HS-27A (cell line): ENCODE measurements at regions not wholly inside any gene's neighbourhood (a gene's known extent, or its start where the extent isn't known, plus 50 kb on each side); places are given as distances from the start of the nearest gene placed in this dataset.

Source experiments
- DNase-seq: peaks from one replicate; pipeline ENCODE4 v3.0.0-alpha.2; 2012; ENCODE audit warnings: low read depth, missing footprints

DNA sequence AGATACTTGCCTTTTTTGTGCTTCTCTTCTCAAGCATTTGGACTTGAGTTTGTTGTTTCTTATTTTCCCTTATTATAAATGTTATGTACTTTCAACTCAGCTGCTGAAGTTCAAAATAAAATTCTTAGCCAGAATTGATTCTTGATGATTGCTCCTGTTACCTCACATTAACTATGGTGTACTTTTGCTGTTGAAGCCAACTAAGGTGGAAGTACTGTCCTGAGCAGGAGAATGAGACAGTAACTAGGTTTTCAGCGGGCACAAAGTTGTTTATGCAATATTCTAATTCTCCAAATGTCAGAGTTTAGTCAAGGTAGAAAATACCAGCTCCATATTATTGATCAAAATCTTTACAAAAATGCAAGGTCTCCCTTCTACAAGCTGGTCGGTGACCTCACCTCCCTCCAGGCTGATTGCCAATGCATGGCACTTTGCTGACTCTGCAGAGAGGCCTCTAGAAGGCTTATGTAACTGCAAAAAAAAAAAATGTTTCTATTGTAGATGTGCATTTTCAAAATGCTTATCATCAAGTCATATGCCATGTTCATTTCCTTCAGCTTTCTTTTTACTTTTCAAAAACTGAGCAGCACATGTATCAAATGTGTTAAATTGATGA lies 1783.5 kb upstream of the WWC1 start:
- DNase-seq, result no peak

DNA sequence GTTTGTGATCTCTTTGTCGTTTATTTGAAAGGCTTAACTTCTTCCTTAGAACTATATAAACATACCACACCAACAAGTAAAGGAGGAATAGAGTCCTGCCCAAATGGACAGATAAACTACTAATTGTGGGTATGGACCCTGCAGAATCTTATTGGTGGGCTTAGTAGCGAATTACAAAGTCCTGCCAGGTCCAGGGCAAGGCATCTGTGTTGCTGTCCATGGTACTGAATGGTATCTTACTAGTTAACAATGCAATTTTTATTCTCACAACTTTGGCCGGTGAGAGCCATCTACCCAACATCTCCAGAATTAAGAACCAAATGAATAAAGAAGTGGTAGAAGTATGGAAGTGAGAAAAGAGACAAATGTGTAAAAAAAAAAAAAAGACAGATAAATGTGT lies 1782.4 kb upstream of the WWC1 start:
- no peak for DNase-seq

DNA sequence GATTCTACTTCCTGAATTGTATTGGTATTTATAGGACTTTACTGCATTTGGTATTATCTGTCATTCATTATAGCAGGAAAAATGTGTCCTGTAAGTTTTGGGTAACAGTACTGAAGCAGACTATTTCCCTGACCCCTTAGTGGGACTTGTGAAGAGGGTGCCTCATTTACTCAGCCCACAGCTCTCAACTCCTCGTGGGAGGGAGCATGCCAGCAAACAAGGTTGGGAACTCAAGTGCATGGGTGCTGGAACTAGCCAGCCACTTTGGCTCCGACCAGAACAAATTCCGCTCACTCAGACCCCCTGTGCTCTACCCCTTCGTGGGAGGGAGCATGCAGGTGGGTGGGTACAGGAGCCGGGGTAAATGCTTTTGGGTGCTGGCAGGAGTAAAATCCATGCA lies 1773.5 kb upstream of the WWC1 start:
- DNase-seq, result no peak

DNA sequence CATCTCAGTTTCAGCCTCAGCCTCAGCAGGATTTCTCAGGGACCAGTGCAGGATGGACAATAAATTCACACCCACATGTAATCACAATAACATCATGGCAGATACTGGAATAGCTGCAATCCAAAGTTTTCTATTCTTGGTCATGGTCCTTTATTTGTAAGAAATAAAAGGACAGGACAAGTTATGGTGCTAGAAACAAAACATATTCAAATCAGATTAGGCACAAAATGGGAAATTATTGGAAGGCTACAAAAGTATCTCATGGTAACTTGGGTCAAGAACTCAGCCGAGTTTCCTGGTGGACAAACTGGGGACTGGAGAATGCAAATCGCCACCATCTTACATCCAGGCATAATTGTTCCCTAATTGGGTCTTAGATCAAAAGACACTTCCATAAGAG lies 1768.2 kb upstream of the WWC1 start:
- DNase-seq, result no peak

DNA sequence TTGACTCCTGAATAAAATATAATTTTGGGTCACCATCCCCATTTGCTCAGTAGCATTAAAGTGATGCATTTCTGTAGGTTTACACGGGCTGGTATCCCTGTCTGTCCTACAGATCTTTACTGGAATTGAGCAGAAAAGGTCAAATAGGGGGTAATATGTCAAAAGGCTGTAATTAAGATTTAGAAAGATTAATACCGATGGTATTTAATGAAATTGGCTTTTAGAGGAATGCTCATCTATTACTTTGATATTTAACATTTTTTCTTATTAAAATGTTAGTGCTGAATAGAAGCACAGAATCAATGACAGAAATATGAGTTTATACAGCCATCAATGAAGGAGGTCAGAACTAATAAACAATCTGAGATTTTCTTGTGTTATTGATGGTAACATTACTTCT lies 1762.2 kb upstream of the WWC1 start:
- DNase-seq, result no peak

DNA sequence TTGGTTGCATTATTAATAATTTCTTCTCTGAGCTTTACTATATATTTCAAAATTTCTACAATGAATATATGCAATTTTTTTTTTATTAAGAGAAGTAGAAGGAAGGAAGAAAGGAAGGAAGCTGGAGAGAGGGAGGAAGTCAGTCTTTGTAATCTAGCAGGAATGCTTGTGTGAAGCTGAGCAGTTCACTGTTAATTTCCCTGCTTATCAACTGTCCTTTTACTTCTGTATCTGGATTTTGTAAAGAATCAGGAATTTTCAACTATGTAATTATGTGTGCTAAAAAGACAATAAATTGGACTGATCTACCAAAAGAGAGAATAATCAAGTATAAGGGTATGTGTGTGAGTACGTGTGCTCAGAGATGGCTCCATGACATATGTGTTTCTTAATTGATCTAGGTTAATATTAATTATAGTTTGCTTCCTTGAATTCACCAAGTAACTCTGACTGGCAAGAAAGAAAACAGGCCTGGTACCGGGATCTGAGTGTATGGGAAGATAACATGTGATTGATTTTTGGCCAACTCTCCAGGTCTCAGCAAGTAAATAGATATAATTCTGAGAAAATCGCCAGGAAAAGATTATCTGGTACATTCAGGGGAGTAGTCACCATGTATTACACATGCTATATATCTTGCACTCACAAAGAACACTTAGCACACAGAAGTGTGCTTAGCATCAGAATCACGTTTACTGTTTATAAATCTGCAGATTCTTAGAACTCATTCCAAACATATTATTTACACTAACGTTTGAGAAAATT lies 1758.8 kb upstream of the WWC1 start:
- no peak for DNase-seq

DNA sequence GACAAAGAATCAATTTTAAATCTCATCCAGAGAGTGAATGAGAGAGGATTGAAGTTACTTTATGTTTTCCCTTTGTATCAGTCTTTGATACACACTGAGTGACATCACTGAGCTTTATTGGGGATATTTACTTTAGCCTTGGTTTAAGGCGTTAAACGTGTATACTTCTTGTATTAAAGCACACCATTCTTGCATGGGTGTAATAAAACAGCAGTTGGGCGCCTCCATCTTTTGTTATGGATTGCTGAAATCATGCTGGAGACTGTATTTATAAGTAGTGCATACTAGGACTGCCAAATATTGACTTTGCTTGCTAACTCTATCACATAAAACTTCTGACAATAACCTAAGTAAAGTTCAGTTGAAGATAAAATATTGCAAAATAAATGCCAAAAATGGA lies 1755.8 kb upstream of the WWC1 start:
- no peak for DNase-seq

DNA sequence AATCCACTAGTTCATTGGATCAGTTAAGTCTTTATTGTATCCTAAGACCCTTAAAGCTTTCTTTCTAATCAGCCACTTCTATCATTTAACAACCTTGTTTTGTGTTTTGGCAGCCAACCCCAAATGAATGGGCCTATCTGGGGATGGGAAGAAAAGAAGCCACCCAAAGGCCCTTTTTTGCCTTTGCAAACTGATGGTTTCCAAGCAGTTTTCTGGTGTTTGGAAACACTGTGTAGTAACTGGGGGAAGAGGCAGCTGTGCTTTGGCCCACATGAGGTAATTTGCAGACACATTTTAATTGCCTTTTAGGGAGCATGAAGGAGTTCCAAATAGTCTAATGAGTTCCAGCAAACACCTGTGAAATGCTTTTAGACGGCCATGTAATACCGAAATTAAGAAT lies 1751.3 kb upstream of the WWC1 start:
- DNase-seq, result no peak

DNA sequence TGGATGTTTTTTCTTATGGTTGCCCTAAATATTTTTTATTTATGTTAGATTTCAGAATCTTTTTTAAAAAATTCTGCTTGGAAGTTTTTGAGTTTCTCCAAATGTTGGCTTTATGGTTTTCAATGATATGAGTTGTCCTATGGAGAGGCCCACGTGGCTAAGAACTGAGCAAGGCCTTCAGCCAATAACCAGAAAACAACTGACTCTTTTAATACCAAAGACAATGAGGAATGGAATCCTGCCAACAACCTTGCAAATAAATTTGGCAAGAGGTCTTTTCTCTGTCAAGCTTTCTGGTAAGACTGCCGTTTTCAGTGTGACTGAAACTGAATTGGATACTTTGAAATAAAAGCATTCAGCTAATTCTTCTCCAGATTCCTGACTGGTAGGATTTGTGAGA lies 1740.1 kb upstream of the WWC1 start:
- DNase-seq, result no peak

DNA sequence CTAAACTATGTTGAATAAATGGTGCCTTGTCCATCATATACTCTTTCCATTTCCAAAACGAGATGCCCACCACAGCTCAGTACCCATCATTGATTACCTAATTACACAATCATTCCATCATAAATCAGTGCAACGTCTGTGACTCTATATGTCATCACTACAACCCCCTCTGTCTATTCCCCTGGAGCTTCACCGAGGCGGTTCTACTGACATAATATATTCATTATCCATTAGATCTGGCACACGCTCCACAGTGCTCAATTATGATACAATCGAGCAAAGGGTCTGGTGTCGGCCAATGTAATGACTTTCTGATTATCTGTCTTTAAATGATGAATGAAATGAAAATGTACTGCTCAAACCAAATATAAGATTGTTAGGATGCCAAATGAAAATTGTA lies 1737.7 kb upstream of the WWC1 start:
- DNase-seq, result no peak

DNA sequence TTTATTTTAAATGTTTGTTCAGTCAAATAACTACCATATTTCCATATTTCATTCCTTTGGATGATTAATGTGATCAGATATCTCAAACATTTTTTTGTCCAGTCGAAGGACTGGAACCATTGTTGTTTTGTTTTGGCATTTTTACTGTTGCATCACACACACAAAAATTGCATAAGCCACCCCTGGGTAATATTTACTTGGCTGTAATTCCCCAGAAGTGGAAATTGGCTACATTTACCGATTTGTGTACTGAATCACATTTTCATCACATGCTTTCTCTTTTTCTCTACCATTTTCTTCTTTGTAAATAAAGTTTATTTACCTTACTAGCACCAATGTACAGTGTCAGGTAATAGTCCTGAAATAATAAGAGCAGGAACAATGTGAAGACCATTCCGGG lies 1729.7 kb upstream of the WWC1 start:
- DNase-seq, result no peak

DNA sequence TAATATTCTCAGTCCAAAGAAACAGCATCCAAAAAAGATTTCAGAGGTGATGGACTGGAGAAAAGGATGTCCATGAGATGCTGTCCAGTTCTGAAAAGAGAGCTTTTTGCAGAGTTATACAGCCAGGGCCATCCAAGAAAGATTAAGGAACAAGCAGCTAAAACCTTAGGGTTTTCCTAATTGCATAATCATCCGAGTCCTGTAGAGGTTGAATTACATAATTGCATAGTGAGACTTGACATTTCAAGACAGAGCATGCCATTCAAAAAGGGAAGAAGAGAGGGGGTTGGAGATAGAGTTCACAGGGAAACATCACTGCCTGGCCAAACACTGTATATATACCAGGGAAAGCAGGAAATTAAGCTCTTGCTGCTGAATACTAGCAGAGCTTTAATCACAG lies 1729.2 kb upstream of the WWC1 start:
- no peak for DNase-seq

DNA sequence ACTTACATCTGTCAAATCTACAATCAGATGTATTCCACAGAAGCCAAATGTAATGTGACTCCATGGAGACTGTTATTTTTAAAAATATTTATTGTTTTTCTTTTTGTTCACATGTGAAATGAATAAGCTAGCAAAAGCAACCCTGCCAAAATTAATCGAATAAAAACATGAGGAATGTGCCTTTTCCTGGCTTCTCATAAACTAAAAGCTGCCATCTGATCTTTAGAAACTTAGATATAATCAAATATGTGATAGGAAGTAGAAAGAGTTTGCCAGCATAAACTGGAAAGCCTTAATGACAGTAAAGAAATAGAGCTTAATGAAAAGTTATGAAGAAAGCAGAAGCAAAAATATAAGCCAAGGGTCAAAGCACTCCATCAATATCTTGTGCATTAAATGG lies 1724.7 kb upstream of the WWC1 start:
- DNase-seq, result no peak

DNA sequence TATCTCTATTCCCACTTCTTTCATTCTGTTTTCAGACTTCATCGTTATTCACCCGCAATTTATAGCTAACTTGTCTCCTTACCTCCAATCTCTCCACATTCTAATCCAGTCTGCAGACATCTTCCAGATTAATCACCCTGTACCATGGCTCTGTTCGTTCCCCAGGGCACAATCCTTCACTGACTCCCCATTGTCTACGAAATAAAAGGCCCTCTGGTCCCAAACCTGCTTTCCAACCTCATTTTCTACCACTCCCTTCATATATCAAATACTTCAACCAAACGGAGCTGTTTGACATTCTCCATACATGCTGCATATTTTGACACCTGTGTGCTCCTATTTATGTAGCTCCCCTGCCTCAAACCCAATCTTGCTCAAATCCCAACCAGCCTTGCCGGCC lies 1720.6 kb upstream of the WWC1 start:
- no peak for DNase-seq

DNA sequence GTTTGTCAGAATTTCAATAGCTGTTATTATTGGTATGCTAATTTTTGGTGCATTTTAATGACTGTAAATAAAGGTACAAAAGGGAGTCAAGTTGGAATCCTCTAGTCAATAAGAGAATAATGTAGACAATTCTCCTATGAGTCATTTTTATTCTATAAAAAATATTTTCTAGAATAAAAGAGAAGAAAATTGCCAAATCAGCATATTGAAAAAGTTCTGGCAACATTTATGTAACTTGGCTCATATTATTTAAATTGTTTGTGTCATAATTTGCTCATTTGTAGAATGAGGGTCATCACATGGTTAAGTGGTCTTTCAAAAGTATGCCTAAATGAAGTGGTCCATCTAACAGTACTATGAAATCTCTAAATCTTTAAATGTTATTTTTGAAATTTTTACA lies 1719.8 kb upstream of the WWC1 start:
- no peak for DNase-seq

DNA sequence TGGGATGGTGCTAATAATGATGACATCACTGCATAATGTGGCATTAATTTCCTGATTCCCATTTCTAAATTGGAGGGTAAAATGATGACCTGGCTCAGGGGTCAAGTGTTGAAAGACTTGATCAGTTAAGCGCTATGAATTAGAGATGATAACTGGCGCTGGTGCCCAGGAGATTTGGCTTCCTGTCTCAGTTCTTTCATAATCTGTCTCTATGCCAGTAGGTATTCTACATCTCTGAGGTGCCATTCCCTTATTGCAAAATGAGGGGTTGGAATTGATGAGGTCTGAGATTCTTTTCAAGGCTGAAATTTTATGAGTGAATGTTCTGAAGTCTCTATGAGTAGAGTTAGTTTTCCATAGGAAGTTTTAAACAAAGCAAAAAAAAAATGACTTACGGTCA lies 1715.1 kb upstream of the WWC1 start:
- no peak for DNase-seq

DNA sequence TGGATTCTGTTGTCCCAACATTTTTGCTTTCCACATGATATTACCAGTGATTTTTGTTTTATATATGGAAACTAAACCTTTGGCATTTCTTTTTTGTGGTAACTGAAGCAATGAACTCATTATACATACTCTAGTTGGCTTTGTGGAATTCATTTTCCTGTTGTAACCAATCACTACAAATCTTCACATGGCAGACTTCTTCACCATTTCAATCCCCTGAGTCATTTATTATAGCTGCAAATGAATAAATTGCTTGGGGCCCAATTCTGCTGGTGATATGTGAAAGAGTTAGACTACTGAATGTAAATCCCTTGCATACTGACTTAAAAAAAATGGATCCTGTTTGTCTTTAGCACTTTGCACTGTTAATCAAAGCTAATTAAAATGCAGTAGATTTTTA lies 1709.6 kb upstream of the WWC1 start:
- no peak for DNase-seq

DNA sequence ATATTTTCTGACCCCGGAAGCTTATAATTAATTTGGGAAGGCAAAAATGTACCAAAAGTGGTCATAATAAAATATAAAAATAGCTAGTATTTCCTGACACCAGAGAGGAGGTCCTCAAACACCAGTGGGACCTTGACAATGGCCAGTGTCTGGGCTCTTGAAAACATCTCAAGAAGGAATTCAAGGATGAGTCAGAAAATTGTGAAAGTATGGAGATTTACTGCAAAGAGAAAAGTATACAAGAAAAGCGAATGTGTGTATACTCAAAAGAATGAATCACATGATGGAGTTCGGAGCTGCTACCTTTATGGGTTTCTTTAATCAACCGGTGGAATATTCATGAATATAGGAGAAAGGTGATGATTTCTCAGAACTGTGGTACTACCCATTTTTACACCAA lies 1709.0 kb upstream of the WWC1 start:
- DNase-seq, result no peak

DNA sequence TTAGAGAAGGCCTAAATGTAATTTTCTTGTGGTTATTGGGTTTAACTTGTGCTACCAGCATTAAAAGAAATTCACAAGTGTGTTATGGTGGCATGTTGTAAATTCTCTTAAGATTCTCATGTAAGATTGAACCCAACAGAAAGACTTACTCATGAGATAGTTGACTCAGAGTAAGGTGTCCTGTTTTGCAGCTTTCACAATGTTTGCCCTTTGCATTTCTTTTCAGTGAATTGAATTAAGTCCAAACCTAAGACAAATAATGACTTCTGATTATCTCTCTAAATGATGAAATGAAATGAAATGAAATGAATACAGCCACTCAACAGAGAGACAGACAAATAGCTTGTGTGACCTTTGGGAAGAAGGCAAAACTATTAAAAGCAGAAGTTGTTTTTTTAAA lies 1696.9 kb upstream of the WWC1 start:
- DNase-seq, result no peak

DNA sequence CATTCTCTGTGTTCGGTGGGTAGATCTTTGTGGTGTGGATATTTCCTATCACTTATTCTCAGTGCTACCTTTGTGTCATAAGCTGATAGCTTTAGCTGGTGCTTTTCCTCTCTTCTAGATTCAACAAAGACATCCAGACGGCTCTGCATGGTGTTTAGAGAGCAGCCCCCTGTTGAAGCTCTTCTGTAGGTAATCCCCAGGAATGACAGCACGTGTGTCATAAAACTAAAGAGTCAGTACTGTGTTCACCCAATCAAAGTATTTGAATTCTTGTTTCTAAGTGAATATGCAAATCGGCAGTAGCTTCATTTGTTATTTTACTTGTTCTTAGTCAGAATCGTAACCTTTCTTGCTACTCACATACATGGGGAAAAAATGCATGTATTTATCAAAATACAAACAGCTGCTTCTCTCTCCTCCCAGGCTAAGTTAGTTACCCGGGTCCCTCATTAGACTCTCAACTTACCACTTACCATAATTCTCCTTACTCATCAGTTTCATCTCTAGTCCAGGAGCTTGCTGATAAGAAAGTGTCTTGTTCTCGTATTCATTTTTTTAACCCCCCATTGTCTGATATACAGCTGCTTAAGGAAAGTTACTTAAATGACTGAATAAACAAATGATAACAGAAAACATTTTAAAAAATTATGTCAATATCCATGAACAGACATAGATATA lies 1696.0 kb upstream of the WWC1 start:
- DNase-seq, result no peak

DNA sequence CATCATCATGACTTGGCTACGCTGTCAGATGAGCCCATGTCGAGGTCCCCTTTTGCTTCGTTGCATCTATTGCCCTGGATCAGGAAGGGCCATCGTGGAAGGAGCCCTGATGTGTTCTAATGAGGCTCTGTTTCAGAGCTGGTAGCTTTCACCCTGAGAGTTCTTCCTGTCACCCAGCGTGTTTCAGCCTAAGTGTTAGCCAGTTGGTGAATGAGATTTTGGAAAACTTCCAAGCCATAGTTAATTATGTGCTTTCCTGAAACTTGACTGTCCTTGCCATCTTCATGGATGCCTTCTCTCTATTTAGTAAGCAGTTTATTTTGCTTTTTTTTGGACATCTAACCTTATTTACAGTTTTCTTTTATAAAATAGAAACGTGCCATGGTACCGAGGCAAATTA lies 1695.4 kb upstream of the WWC1 start:
- no peak for DNase-seq

DNA sequence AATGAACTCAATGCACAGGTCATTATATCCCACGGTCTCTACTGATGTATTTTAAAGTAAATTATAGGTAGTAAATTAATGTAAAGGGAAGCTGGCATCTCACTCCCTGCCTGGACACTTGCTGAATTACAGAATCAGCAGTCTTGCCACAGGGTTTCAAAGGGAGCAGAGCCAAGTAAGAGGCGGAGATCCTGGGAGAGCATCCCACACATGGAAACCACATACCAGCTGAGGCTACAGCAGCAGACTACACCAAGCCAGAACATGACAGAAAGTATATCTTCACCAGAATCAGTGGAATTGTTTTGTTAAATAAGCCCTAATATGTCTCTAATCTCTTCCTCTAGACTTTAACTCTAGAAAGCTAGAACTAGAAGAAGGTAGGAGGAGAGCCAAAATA lies 1689.2 kb upstream of the WWC1 start:
- no peak for DNase-seq

DNA sequence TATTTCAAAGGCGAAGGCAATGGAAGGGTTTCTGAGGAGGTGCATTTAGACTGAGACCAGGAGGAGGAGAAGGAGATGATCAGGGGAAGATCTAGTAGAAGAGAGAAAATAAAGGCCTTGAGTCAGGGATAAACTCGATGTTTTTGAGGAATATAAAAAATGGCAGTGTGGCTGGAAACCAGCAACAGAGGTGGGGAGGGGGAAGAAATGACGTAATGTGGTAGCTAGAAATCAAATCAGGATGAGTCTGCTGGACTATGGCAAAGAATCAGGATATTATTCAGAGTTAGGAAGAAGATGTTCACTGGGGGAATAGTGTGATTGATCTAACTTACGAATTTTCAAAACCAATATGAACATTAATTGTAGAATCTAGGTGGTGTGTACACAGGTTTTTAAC lies 1673.9 kb upstream of the WWC1 start:
- DNase-seq, result no peak

DNA sequence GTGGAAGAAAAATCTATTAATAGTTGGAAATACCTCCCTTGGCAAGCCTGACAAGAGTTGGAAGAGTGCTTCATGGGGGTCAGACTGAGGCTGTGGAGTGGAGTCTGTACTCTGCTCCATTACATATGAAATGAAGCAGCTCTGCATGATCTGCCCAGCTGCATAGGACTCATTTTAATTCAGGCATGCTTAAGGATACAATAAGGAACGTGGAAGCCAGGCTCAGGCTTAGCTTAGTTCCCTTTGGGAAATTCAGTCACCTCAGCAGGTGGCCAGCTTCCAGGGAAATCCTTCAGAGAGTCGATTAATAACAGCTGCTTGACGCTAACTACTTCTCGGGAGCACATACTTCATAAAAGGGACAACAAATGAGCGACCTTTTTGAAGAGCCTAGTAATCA lies 1672.9 kb upstream of the WWC1 start:
- no peak for DNase-seq
